ENCODE measurements at regions not wholly inside any gene's neighbourhood (a gene's known extent, or its start where the extent isn't known, plus 50 kb on each side); places are given as distances from the start of the nearest gene placed in this dataset.
"Not testable (repeated sequence)": the region's sequence is repeated elsewhere in the genome, so short reads cannot be mapped to it uniquely, and the experiment has no call there.

- not testable (repeated sequence) for TF ChIP-seq POU6F1 (CRISPR knock-in tag; IDR thresholded peaks at IDR 0.05; ENCODE audit: borderline replicate concordance, low read depth); BACH2 (CRISPR knock-in tag; IDR thresholded peaks at IDR 0.05; ENCODE audit: borderline replicate concordance); TSHZ2 (CRISPR knock-in tag; IDR thresholded peaks at IDR 0.05); PATZ1 (CRISPR knock-in tag; IDR thresholded peaks at IDR 0.05; ENCODE audit: borderline replicate concordance); PPARA (CRISPR knock-in tag; IDR thresholded peaks at IDR 0.05; ENCODE audit: borderline replicate concordance); ZFP30 (CRISPR knock-in tag; IDR thresholded peaks at IDR 0.05)
Measured at GRCh38 chr2:179365561-179365960, 100.9 kb upstream of the SESTD1 start.

Data from SK-N-SH treated with all-trans-retinoic acid at 6 μM for 48 hours (cell line).